Activated CD8-positive, alpha-beta memory T cell treated with anti-CD3 and anti-CD28 coated beads, Interleukin-2, amount 10 ng/mL, durations not matched to agents 7 days and 5 days (primary cell): ENCODE measurements at regions not wholly inside any gene's neighbourhood (a gene's known extent, or its start where the extent isn't known, plus 50 kb on each side); places are given as distances from the start of the nearest gene placed in this dataset.
"Not testable (repeated sequence)": the region's sequence is repeated elsewhere in the genome, so short reads cannot be mapped to it uniquely, and the experiment has no call there.

ENCODE experiments used
- ATAC-seq: fragments of 150-1000 bp; cut with Tn5 transposase; one replicate; pipeline ENCODE4 v1.10.0; 2021; ENCODE audit warnings: moderate library complexity
- CTCF ChIA-PET: fragments of 350-600 bp; sonication (Branson Sonifier 250); formaldehyde crosslinking; loops from one replicate; lab custom pipeline; 2021; ENCODE audit warnings: antibody characterized with exemption; lab: Charles Lee
- DNase-seq: peaks from one replicate; pipeline ENCODE4 v3.0.0-alpha.2; 2020
- H3K27ac Mint-ChIP-seq: one replicate; pipeline ENCODE4 v1.8.0; 2021; ENCODE audit warnings: mild to moderate bottlenecking, mixed read lengths
- H3K27me3 Mint-ChIP-seq: one replicate; pipeline ENCODE4 v1.8.0; 2021; ENCODE audit warnings: mixed read lengths
- H3K36me3 Mint-ChIP-seq: one replicate; pipeline ENCODE4 v1.8.0; 2021; ENCODE audit warnings: mild to moderate bottlenecking, mixed read lengths
- H3K4me1 Mint-ChIP-seq: one replicate; pipeline ENCODE4 v1.8.0; 2021; ENCODE audit warnings: mixed read lengths
- H3K4me3 Mint-ChIP-seq: one replicate; pipeline ENCODE4 v1.8.0; 2021; ENCODE audit warnings: mild to moderate bottlenecking, moderate library complexity, mixed read lengths
- H3K9me3 Mint-ChIP-seq: one replicate; pipeline ENCODE4 v1.8.0; 2022; ENCODE audit warnings: low read depth, mixed read lengths

- H3K9me3 Mint-ChIP-seq, H3K4me3 Mint-ChIP-seq, H3K36me3 Mint-ChIP-seq, H3K27ac Mint-ChIP-seq, H3K4me1 Mint-ChIP-seq, H3K27me3 Mint-ChIP-seq, CTCF ChIA-PET, ATAC-seq, DNase-seq: not testable (repeated sequence)
Measured at GRCh38 chrX:112181361-112181760, 98.8 kb upstream of the TRPC5 start.

- ATAC-seq (no peak), DNase-seq (no peak)
- CTCF ChIA-PET: no interaction called here
- Mint-ChIP-seq H3K27ac (no peak overlapping the region), H3K27me3 (no peaks in the 10 kb centered on the region), H3K9me3 (no peaks in the 10 kb centered on the region), H3K4me1 (no peaks in the 10 kb centered on the region), H3K36me3 (no peaks in the 10 kb centered on the region), H3K4me3 (no peak overlapping the region)
Measured at GRCh38 chrX:112164420-112164819, 81.8 kb upstream of the TRPC5 start.

- no peak for ATAC-seq
- CTCF ChIA-PET: no interaction called here
Measured at GRCh38 chrX:112163906-112164305, 81.3 kb upstream of the TRPC5 start.

GRCh38 chrX:112148397-112148796, 65.8 kb upstream of the TRPC5 start:
- Mint-ChIP-seq H3K4me3 (no peak overlapping the region), H3K36me3 (no peaks in the 10 kb centered on the region), H3K27me3 (no peaks in the 10 kb centered on the region), H3K4me1 (no peaks in the 10 kb centered on the region), H3K27ac (no peak overlapping the region), H3K9me3 (no peaks in the 10 kb centered on the region)
- ATAC-seq (no peak), DNase-seq (no peak)
- CTCF ChIA-PET: no interaction called here

More at GRCh38 chrX:112163906-112164305, 81.3 kb upstream of the TRPC5 start:
- Mint-ChIP-seq H3K9me3 (no peaks in the 10 kb centered on the region), H3K27ac (no peak overlapping the region), H3K4me1 (no peaks in the 10 kb centered on the region), H3K36me3 (no peaks in the 10 kb centered on the region), H3K27me3 (no peaks in the 10 kb centered on the region), H3K4me3 (no peak overlapping the region)
- DNase-seq: no peak

- Mint-ChIP-seq H3K4me3 (no peak overlapping the region), H3K36me3 (no peaks in the 10 kb centered on the region), H3K4me1 (no peaks in the 10 kb centered on the region), H3K9me3 (no peaks in the 10 kb centered on the region), H3K27ac (no peak overlapping the region), H3K27me3 (no peaks in the 10 kb centered on the region)
- DNase-seq (no peak), ATAC-seq (no peak)
- CTCF ChIA-PET: no interaction called here
Measured at GRCh38 chrX:112147206-112147605, 64.6 kb upstream of the TRPC5 start.

- H3K27ac Mint-ChIP-seq: no peak overlapping the region
- H3K36me3 Mint-ChIP-seq: no peaks in the 10 kb centered on the region
- H3K9me3 Mint-ChIP-seq: no peaks in the 10 kb centered on the region
- ATAC-seq (no peak), DNase-seq (no peak)
- no peak overlapping the region for H3K4me3 Mint-ChIP-seq
- CTCF ChIA-PET: no interaction called here
- H3K27me3 Mint-ChIP-seq: no peaks in the 10 kb centered on the region
- no peaks in the 10 kb centered on the region for H3K4me1 Mint-ChIP-seq
Measured at GRCh38 chrX:112137276-112137675, 54.7 kb upstream of the TRPC5 start.
